Fibroblast of skin of scalp (primary cell): ENCODE measurements at regions not wholly inside any gene's neighbourhood (a gene's known extent, or its start where the extent isn't known, plus 50 kb on each side); places are given as distances from the start of the nearest gene placed in this dataset.

Experiments
- DNase-seq: peaks from one replicate; pipeline ENCODE4 v3.0.0-alpha.2; 2013

DNA sequence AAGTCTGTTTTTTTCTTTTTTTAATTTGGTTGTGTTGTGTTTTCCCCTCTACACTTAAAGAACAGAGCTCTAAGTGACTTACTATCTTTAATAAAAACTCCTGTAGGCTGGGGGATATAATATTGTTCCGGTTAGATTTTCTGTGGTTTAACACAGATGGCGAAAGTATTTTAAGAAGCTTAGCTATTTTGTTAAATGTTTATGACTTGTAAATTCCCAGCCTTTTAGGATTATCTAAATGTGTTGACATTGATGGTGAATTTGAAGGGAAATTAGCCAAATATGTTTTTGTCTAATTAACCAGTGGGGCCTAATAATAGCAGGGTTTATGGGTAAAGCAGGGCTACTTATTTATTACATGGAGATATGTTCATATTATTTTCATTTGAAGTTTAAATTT, 538.5 kb downstream of the INHBA start:
- DNase-seq = peak; percentile 79

GRCh38 chr7:41163991-41164390, 538.9 kb downstream of the INHBA start:
- no peak for DNase-seq

DNA sequence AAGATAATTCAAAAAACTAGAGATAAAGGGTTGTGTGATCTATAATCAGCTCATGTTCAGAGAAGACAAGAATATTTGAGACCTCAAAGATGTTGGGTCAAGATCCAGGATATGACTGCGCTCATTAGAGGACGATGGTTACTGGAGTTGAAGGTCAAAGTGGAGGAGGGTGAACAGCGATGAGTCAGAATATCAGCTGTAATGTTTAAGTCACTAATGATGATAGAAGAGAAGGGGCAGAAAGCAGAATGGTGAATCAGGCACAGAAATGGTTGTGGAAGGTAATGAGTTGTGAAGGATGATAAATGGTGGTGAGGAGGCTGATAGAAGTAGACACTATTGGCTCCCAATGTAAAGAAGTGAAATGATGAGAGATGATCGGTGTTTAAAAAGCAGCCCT, 540.3 kb downstream of the INHBA start:
- no peak for DNase-seq

DNA sequence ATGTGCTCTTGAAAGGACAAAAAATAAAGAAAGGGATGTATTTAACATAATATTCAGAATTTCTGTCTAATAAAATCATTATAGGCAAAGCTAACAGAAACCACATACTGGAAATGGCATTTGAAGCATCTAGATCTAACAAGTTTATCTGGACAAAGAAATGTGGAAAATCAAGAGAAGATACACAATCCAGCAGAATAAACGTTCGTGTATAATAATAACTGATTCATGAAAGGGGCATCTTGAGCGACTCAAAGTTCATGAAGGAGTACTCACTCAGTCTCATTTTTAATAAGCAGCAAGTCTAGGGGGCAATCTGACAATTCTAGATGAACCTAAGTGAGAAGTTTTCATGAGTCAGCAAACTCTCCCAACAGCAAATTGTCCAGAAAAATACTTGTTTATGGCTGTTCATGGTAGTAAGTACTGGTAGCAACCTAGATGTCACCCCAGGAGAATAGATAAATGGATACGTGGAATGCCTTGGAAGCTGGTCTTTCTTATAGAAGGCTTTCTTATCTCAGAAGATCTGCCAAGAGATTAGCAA, 541.8 kb downstream of the INHBA start:
- peak; percentile 29 for DNase-seq

- no peak for DNase-seq
Measured at GRCh38 chr7:41156268-41156667, 546.6 kb downstream of the INHBA start.

DNA sequence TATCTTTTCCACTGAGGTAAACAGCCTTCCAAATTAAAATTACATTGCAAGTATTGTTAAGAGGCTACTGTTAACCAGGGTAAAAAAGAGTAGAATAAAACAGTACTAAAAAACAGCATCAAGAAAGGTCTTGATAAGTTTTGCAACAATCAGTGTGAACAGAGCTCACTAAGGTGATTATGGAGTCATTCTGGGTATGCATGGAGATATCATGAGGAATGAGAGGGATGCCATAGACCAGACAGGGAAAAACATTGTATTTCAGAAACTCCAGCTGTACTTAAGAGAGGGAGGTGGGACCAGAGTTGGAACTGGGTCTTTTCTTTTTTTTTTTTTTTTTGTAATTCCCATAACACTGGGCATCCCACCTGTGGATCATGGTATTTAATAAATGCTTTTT, 549.6 kb downstream of the INHBA start:
- no peak for DNase-seq

DNA sequence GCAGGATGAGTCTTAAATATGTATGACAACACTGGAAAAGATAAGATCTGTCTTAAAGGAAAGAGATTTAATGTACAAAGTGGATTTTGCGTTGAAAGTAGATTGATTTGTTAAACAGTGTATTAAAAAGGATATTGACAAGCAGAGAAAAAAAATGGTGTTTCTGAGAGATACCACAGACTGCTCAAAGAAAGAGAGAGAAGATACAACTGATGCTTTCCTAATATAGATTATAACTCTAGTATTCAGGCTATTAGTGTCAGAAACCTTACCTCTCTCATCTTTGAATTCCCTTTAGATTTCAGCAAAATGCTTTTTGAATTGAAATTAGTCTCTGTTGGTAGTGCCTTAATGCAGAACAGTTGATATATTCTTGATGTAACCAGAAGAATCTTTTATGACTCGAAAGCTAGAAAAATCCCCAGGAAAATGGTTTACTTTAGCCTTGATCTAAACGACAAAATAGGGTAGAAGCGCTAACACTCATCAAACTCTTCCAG, 550.7 kb downstream of the INHBA start:
- no peak for DNase-seq

DNA sequence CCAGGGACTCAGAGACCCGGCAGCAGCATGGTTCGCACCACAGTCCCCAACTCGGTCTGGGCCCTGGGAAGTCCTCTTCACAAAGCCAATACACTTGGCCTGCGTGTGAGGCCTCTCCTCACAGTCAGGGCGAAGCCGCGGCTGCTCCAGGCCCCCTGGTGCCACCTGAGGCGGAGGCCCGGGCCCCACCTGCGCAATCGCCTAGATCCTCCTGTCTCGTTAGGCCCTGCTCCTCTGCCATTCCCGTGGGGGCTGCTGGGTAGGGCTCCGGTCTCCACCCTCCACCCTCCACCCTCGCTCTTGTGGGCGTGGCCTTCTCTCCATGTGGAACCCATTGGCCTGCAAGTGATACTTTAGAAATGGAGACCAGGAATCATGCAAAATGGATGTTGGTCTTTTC, 553.3 kb downstream of the INHBA start:
- no peak for DNase-seq

DNA sequence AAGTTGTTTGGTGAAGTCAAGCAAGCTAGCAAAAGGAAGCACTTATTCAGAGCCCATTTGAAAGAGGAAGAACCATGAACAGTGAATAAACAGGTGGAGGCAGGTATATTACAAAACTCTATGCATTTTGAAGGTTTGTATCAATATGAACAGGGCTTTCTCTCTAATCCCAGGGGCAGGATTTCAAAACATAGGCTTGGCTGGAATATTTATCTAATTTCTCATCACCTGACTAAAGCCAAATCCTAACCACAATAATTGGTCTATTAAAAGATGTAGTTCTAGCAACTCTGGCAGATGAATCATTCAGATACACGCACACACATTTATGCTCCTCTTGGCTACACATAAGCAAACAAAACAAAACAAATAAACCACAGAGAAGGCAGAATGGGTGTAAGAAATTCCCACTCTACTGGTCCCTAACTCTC, 554.4 kb downstream of the INHBA start:
- peak; percentile 90 for DNase-seq

DNA sequence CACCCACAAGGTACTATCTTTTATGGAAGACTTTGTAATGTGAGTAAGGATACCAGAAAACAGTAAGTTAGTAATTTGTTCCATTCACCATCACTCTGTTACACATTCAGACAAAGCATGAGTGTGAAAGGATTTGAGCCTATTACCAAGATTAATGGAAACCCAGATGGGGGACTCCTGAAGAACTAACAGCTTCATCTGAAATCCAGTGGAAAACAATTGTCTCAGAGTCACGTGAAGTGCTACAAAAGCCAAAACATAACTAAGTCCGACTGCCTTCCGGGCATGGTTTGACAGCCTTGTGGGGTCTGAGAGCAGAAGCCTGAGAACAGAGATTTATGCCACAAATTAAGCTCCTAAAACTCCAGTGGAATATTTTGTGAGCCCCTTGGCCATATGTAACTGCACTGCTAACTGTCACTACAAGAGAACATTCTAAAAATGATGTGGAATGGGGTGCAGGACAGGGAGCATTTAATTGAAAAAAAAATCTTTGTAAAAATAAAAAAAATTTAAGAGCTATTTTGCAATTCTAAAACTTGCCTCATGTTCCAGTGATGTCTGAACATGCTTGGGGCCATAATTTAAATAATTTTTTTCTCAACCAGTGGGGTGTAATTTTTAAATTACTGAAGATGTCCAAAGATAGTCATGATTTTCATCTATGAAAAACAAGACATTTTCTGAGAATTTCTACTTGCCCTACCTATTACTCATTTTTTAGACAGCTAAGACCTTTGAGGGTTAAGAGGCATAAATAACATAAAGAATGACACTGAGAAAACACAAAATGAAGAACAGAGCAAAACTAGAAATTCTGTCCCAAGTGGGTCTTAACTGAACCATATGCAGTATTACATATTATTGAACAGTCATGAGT, 555.0 kb downstream of the INHBA start:
- DNase-seq = peak; percentile 56

GRCh38 chr7:41146429-41146828, 556.5 kb downstream of the INHBA start:
- DNase-seq = no peak

GRCh38 chr7:41145656-41146055, 557.2 kb downstream of the INHBA start:
- no peak for DNase-seq

- no peak for DNase-seq
Measured at GRCh38 chr7:41142904-41143473, 559.9 kb downstream of the INHBA start.

DNA sequence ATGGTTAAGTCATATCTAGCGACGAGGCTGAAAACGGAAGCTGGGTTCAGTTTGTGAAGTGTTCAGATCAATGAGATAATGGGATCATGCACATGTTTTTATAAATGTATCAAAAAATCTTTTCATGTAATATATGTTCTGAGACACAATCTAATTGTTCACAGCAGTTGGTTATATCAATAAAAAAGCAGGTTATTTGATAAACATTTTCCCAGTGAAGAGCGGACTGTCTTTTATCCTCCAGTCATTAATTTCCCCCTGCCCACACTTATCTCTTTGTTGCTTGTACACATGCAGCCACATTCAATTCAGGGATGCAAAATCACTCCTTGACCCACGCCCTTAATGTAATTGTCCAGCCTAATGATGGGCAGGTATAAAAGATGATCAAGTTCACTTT, 563.1 kb downstream of the INHBA start:
- no peak for DNase-seq

GRCh38 chr7:41136551-41136950, 566.3 kb downstream of the INHBA start:
- no peak for DNase-seq

DNA sequence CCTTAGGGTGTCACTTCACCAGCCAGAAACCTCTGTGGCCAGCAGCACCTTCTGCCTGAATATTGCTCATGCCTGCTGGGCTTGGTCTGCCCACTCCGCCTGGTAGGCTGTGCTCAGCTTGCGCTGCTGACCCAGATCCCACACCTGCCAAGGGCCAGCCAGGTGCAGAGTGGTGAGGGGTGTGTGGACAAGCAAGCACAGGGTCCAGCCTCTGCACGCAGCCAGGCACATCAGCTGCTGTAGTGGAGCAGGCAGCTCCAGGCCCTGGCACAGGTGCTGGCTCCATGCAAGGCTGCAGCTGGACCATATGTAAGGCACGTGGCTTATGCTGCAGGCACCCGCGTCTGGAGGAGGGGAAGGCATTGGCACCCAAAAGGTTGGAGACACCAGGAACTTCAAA, 567.4 kb downstream of the INHBA start:
- DNase-seq = no peak

- DNase-seq = peak; percentile 52
Measured at GRCh38 chr7:41134300-41135255, 568.3 kb downstream of the INHBA start.

DNA sequence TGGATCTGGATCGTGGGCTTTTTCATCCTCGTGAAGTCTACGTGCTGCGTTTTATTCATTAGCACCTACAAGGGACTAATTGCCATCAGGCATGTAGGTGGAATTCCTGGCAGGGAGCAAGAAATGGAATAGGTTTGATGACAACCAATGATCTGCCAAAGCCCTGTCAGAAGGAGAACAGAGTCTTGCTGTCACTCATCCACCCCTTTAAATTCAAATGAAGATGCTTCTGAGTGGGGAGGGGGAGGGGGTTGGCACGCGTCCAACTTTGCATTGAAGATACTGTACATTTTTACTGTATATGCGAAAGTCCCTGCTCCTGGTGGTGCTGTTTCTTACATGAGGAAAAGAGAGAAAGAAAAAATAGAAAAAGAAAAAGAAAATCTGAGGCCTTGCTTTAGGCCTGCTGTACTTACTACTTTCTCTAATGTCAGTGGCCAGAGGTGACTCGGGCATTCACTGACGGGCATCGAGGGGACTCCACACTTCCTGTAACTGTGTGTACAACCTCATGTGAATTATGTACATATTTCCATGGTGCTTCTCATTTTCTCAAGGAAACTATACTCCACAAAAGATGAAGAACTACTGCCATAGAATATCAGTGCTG, 569.1 kb downstream of the INHBA start:
- DNase-seq = no peak

GRCh38 chr7:41131956-41132355, 570.9 kb downstream of the INHBA start:
- no peak for DNase-seq

GRCh38 chr7:41130561-41131236, 572.2 kb downstream of the INHBA start:
- no peak for DNase-seq

DNA sequence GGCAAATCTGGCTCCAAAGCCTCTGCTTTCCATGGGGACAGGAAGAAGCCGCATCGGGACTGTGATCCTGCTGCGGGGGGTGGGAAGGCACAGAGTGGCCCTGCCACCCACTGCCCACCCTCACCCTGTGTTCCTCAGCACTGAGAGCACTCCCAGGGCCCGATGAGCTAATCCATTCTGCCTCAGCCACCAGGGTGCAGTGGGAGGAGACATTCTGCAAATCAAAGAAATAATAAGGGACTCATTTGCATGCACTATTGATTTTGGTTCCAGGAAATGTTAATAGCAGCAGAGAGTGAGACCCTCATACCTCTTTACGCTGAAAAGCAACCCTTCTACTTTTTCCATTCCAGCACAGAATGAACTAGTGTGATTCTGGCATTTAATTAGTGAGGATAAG, 572.8 kb downstream of the INHBA start:
- no peak for DNase-seq

GRCh38 chr7:41125343-41125742, 577.5 kb downstream of the INHBA start:
- no peak for DNase-seq
